ENCODE measurements at regions not wholly inside any gene's neighbourhood (a gene's known extent, or its start where the extent isn't known, plus 50 kb on each side); places are given as distances from the start of the nearest gene placed in this dataset.

- ChIA-PET POLR2A (no interaction called here), CTCF (no interaction called here)
- TF ChIP-seq CTCF (IDR thresholded peaks at IDR 0.05; ENCODE audit: low read depth, low read length), result no peak
- Histone ChIP-seq H3K27ac (ENCODE audit: low read depth, low read length) (no peak overlapping the region), H3K4me3 (ENCODE audit: low read depth, low read length) (no peak overlapping the region), H3K9me3 (ENCODE audit: control insufficient read depth, insufficient read depth, low read length) (no peaks in the 10 kb centered on the region), H3K27me3 (ENCODE audit: control insufficient read depth, insufficient read depth, low read length) (no peaks in the 10 kb centered on the region)
- DNase-seq (ENCODE audit: low read depth, low spot score), result no peak
These were observed 607.5 kb downstream of the PLCL1 start for GRCh38 chr2:198411936-198412335.

GRCh38 chr2:198408171-198408570, 603.8 kb downstream of the PLCL1 start:
- ChIA-PET CTCF (no interaction called here), POLR2A (no interaction called here)
- H3K27me3 ChIP-seq (ENCODE audit: control insufficient read depth, insufficient read depth, low read length), result no peaks in the 10 kb centered on the region
- no peaks in the 10 kb centered on the region for H3K9me3 ChIP-seq (ENCODE audit: control insufficient read depth, insufficient read depth, low read length)
- DNase-seq (ENCODE audit: low read depth, low spot score), result no peak
- no peak overlapping the region for H3K27ac ChIP-seq (ENCODE audit: low read depth, low read length)
- TF ChIP-seq CTCF (IDR thresholded peaks at IDR 0.05; ENCODE audit: low read depth, low read length), result no peak
- H3K4me3 ChIP-seq (ENCODE audit: low read depth, low read length), result no peak overlapping the region

GRCh38 chr2:198405311-198405710, 600.9 kb downstream of the PLCL1 start:
- CTCF ChIA-PET, result no interaction called here
- DNase-seq (ENCODE audit: low read depth, low spot score), result no peak
- POLR2A ChIA-PET, result no interaction called here
- no peaks in the 10 kb centered on the region for H3K9me3 ChIP-seq (ENCODE audit: control insufficient read depth, insufficient read depth, low read length)
- H3K4me3 ChIP-seq (ENCODE audit: low read depth, low read length), result no peak overlapping the region
- no peak for TF ChIP-seq CTCF (IDR thresholded peaks at IDR 0.05; ENCODE audit: low read depth, low read length)
- no peak overlapping the region for H3K27ac ChIP-seq (ENCODE audit: low read depth, low read length)
- no peaks in the 10 kb centered on the region for H3K27me3 ChIP-seq (ENCODE audit: control insufficient read depth, insufficient read depth, low read length)

- no peaks in the 10 kb centered on the region for H3K9me3 ChIP-seq (ENCODE audit: control insufficient read depth, insufficient read depth, low read length)
- no peak overlapping the region for H3K4me3 ChIP-seq (ENCODE audit: low read depth, low read length)
- no peak overlapping the region for H3K27ac ChIP-seq (ENCODE audit: low read depth, low read length)
- no peak for TF ChIP-seq CTCF (IDR thresholded peaks at IDR 0.05; ENCODE audit: low read depth, low read length)
- H3K27me3 ChIP-seq (ENCODE audit: control insufficient read depth, insufficient read depth, low read length), result no peaks in the 10 kb centered on the region
- POLR2A ChIA-PET, result no interaction called here
- DNase-seq (ENCODE audit: low read depth, low spot score), result no peak
- CTCF ChIA-PET, result no interaction called here
These were observed 597.3 kb downstream of the PLCL1 start for GRCh38 chr2:198401644-198402043.

GRCh38 chr2:198400999-198401398, 596.6 kb downstream of the PLCL1 start:
- Histone ChIP-seq H3K27ac (ENCODE audit: low read depth, low read length) (no peak overlapping the region), H3K9me3 (ENCODE audit: control insufficient read depth, insufficient read depth, low read length) (no peaks in the 10 kb centered on the region), H3K4me3 (ENCODE audit: low read depth, low read length) (no peak overlapping the region), H3K27me3 (ENCODE audit: control insufficient read depth, insufficient read depth, low read length) (no peaks in the 10 kb centered on the region)
- CTCF ChIA-PET, result no interaction called here
- no peak for TF ChIP-seq CTCF (IDR thresholded peaks at IDR 0.05; ENCODE audit: low read depth, low read length)
- DNase-seq (ENCODE audit: low read depth, low spot score), result no peak
- POLR2A ChIA-PET, result no interaction called here

Measured in AG04450 (cell line).